ENCODE measurements at regions not wholly inside any gene's neighbourhood (a gene's known extent, or its start where the extent isn't known, plus 50 kb on each side); places are given as distances from the start of the nearest gene placed in this dataset.
"Not testable (repeated sequence)": the region's sequence is repeated elsewhere in the genome, so short reads cannot be mapped to it uniquely, and the experiment has no call there.

DNA sequence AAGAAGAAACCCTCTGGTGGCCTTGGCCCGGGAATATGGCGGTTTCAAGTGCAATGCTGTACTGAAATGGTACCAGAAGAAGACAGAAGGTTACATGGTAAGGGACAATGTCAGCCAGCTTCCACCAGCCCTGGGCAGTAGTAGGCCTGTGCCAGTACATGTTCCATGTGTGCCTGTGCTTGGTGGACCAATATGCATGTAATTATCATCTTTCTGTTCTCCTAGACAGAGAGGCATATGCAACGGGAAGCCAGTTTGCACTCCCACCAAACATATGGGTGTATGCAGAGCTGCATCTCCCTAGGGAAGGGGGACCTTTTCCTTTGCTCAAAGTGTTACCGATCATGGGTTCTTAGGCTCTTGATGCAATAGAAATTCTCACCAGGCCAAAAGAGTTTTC is 80.9 kb upstream of the ADORA2B start:
- not testable (repeated sequence) for DNase-seq

DNA sequence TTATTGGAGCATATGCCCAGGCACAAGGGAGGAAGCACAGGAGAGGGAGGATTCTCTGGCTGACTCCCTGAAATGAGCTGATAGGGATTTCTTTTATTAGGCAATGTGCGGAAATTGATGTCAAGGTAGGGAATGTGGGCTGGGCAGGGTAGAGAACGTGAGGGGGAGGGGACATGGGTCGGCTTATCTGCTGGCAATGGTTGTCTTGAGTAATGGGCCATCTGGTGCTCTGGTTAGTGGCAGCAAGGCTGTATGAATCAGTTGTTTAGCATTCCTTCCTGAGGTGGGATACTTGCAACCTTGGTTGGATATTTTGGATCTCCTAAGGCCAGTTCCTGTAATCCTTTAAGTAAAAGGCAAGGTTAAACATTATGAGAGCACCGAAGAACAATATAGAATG is 80.5 kb upstream of the ADORA2B start:
- not testable (repeated sequence) for DNase-seq

DNA sequence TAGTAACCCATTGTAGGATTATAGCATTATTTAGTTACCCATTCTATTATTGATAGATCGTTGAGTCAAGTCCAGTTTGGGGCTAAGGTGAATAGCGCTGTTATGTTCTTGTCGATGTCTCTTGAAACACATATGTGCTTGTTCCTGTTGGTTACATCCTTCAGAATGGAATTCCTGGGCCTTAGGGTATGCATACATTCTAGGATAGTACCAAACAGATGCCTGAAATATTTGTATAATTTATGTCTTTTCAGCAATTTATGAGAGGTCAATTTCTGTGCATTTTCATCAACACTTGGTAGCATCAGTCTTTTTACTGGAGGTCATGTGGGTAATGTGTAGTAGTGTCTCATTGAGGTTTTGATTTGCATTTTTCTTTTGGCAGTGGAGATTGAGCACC is 78.9 kb upstream of the ADORA2B start:
- DNase-seq, result not testable (repeated sequence)

DNA sequence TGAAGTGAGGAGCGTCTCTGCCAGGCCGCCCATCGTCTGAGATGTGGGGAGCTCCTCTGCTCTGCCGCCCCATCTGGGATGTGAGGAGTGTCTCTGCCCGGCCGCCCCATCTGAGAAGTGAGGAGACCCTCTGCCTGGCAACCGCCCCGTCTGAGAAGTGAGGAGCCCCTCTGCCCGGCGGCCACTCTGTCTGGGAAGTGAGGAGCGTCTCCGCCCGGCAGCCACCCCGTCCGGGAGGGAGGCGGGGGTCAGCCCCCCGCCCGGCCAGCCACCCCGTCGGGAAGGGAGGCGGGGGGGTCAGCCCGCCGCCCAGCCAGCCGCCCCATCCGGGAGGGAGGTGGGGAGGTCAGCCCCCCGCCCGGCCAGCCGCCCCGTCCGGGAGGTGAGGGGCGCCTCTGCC is 77.6 kb upstream of the ADORA2B start:
- DNase-seq, result not testable (repeated sequence)

DNA sequence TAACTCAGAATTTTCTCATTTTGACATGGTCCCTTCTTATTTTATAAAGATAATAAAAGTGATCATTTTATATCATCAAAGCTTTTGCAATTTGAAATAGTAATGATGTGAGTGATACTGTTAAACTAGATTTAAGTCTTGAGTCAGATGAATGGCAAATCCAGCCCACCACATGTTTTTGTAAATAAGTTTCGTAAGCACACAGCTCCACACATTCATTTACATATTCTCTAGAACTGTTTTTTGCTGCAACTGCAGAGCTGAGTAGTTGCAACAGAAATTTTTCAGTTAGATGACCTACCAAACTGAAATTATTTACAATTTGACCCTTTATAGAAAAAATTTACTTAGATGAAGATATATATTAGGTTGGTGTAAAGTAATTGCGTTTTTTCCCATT is 75.1 kb upstream of the ADORA2B start:
- not testable (repeated sequence) for DNase-seq

DNA sequence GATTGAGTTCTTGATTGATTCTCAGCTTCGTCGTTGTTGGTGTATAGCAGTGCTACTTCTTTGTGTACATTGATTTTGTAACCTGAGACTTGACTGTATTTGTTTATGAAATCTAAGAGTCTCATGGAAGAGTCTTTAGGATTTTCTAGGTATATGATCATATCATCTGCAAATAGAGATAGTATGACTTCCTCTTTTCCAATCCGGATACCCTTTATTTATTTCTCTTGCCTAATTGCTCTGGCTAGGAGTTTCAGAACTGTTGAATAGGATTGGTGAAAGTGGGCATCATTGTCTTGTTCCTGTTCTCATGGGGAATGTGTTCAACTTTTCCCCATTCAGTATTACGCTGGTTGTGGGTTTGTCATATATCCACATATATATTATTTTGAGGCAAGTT is 72.3 kb upstream of the ADORA2B start:
- DNase-seq, result not testable (repeated sequence)

DNA sequence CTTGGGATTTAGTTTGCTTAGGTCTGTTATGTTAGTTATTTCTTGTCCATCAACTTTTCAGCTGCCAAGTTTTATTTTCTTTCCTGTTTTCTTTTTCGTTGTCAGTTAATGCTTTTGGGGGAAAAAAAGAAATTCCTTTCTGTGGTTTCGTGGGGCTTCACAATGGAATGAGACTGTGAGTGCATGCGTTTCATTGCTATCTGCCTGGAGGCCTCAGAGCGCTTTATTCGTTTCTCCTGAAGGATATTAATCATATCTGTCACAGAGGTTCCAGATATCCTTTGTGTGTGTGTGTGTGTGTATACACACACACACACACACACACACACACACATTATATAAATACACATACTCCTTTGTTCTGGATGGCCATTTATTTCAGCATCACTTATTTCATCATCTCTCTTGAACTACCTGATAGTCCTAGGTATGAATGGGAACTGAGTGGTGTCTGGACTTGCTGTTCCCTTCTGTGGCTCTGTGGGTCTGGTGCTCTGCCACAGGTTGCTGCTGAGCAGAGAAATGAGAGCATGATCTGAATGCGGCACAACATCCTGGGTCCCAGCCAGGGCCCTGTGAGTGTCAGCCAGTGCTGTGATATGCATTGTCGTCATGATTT is 66.9 kb upstream of the ADORA2B start:
- not testable (repeated sequence) for DNase-seq

DNA sequence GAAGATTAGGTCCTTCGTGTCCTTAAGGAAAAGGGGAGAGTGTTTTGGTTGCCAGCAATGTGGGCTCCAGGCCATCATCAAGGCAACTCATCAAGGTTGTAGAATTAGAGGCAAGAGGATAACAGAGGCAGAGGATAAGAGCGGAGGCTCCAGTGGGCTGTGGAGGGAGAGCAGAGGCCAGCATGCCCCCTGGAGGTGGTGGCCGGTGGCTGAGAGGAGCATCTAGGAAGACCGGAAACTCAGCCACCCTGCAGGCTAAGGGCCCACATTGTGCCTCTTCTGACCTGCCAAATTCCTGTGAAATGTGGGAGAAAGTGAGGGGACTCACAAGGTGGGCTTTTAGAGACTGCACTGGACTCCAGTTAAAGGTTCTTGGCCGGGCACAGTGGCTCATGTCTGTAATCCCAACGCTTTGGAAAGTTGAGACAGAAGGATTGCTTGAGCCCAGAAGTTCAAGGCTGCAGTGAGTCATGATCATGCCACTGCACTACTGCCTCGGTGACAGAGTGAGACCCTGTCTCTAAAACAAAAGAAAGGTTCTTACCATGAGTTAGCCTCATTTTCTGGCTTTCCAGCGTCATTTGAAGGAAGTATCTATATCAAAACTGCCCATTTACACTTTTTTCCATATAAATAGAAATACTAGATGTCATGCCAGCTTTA is 62.7 kb upstream of the ADORA2B start:
- DNase-seq, result no peak

DNA sequence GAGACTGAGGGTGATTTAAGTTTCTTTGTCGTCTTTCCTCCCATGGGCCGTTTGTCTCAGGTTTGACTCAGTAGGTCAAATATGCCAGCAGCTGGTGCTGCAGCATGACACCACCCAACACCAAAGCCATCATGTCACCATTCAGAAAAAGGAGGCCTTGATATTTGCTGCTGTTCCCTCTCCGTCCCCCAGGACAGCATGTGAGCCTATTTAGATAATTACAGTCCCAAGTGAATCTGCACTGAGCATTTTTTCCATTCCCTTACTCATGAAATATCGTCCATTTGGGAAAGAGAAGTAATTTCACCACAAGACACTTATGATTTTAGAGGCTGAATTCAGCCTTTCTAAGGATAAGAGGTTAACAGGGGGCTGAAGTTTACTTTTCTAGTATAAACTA is 62.2 kb upstream of the ADORA2B start:
- DNase-seq, result no peak

DNA sequence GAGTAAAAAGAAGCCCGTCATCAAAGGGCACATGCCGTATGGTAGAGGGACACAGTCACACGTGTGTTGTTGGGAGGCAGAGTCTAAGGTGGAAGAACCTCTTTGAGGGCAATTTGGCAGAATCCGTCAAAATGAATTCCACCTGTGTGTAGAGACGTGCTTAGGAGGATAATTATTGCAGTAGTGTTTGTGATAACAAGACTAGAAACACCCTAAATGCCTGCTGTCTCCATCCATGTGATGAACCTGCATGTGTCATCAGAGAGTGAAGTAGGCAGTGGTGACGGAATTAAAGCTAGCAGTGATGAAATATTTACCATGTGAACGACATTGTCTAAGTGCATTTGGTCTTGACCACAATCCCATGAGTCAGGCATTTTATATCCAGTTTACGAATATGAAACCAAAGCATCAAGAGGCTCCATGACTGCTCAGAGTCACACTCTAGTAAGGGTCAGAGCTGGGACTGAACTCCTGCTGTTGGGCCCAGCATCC is 61.3 kb upstream of the ADORA2B start:
- DNase-seq, result no peak

DNA sequence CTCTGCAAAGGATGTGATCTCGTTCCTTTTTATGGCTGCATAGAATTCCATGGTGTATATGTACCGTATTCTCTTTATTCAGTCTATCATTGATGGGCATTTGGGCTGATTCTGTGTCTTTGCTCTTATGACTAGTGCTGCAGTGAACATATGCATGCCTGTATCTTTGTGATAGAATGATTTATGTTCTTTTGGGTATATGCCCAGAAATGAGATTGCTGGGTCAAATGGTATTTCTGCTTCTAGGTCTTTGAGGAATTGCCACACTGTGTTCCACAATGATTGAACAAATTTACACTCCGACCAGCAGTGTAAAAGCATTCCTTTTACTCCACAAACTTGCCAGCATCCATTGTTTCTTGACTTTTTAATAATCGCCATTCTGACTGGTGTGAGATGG is 60.2 kb upstream of the ADORA2B start:
- no peak for DNase-seq

DNA sequence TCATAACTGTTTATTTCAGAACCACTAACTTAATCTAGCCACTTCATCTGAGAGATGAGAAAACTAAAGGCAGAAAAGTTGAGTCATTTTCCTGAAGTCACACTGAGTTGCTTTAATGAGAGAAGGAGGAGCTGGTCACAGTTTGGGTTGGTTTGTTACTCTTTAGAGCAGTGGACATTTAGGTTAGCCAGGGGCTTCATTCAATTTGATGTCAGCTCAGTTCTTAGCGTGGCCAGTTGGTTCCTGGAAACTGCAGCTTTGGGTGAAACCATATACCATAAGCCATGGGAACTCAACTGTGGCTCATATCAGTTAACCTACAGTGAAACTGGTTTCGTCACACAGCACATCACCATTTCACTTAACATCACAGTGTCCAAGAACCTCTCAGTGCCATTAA is 59.2 kb upstream of the ADORA2B start:
- DNase-seq, result no peak

DNA sequence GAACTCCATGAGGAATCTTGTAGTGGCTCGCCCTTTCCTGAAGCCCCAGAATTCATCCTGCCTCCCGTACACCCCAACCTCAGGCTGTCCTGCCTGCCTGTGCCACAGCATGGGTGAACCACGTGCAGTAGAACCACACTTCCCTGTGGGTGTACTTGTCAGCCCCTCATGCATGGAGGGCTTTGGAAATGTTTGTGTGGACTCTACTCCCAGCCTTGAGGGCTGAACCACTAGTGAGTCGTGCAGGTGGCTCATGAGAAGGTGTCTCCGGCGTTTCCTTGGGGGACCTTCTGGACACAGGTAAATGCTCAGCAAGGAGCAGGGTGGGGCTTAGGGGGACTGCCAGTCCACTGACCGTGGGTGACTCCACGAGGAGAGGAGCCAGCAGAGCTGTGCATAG is 58.7 kb upstream of the ADORA2B start:
- DNase-seq, result no peak

DNA sequence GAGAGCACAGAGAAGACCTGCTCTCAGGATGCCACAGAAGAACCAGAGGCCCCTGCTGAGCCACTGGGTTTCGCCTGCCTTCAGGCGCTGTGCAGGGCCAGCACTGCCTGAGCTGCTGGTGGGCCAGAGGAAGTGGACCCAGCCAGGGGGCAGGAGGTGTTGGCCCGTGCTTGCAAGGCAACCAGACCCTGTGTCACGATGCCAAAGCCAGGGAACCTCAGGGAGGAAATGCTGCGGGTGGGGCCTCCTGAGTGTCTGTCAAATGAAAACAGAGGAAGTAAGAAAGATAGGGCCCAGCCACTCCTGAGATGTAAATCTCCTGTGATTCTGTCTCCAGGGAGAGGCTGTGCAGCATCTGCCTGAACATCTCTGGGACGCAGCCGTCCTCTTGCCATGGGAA is 58.1 kb upstream of the ADORA2B start:
- DNase-seq, result no peak

DNA sequence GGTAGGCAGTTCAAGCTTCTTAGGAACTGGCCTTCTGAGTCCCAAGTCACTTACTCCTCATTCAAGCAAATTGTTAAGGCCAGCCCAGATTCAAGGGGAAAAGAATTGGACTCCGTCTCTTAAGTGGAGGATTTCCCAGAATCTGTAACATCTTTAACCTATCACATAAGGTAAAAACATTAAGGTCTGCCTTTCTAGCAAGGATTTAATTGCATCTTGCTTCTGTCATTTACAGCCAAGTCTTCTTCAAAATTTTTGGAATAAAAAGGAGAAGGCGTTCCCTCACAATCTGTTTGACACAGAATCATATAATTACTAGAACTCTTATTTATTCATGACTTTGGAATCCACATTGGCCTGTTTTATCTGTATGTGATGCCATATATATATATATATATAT is 56.5 kb upstream of the ADORA2B start:
- DNase-seq, result no peak

DNA sequence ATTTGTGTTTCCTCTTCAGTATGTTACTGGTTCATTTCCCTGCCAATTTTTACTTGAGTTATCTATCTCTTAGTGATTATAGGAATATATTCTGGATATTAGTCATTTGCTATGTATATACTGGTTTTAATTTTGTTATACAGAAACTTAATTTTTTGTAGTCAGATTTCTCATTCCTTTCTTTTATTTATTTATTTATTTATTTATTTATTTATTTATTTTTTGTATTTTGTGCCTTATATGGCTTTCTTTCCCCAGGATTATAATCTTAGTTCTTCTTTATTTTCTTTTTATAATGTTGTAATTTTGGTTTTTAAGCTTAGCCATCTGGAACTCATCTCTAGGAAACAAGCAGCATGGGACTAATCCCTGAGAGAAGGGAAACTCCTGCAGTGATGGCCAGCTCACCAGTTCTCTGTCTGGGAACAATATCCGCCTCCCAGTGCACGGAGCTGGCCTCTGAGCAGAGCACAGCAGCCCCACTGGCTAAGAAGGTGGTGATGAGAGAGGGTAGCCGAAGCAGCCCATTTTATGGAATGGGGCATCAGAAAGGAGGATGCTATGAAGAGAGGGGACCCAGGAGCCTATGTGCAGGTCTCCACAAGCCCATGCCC is 54.5 kb upstream of the ADORA2B start:
- no peak for DNase-seq

DNA sequence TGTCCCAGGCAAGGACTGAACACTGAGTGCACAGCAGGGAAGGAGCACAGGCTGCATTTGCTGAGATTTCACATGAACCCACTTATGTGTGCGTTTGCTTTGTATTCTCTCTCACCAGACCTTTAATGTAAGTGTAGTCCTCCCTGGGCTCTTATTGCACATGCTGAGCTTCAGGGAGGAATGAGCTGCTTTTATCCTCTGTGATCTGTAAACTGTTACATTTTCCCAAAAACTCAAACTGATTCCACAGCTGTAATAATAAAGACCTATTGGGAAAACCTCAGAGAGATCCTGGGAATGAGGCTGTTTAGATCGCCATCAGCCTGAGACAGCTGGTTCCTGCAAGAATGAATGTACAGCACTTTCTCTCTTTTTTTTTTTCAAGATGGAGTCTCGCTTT is 53.6 kb upstream of the ADORA2B start:
- no peak for DNase-seq

DNA sequence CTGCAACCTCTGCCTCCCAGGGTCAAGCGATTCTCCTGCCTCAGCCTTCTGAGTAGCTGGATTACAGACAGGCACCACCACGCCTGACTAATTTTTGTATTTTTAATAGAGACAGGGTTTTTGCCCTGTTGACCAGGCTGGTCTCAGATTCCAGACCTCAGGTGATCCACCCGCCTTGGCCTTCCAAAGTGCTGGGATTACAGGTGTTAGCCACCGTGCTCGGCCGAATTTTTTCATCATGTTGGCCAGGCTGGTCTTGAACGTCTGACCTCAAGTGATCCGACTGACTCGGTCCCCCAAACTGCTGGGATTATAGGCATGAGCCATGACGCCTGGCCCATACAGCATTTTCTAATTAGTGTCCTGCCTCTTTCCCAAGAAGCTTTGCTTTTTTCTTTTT is 52.7 kb upstream of the ADORA2B start:
- DNase-seq, result no peak

DNA sequence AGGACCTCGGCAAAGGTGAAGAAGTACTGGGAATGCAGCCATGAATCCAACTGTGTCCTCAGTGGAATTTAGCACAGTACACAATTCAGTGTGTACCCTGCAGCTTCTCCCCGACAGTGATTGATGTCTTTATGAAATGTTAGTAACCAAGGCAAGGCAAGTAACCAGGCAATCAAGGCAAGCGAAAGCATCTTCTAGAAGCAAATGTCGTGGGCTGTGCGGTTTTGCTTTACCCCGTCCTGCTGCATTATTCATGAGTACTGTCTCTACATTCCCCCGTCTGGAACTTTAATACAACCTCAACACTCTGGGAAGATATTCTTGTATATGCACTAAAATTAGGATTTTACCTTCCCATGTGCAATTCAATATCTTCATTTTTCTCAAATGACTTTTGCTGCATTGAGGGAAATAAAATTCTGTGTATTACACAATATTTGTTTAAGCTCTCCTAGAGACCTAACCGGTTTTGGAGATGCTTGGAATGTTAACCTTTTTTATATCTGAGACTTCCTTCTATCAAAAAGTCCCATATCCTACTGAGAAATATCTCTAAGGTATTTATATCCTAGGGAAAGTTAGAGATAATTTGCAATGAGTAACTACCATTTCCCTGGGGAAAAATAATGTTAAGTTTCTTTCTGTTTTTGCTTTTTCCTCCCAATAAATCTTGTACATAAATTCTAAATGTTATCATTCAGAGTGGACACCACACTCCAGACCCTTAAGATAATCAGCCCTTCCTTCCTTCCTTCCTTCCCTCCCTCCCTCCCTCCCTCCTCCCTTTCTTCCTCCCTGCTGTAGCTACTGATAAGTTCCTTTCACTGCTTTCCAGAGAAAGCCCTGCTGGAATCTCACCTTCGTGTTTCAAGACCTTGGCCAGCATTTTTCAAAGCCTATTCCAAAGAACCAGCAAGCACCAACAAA is 51.9 kb upstream of the ADORA2B start:
- no peak for DNase-seq

DNA sequence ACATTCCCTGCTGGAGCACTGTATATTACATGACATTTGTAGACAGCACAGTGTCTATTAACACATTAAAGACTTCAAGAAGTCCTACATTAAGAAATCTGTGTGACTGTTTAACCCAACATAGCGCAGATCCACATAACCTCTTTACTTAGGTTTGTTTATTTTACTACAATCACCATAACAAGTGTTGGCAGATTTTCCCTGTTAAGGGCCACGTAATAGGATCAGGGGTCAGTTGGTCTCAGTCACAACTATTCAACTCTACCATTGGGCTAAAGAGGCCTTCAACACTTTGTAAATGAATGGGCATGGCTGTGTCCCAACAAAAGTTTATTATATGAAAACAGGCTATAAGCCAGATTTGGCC is 51.3 kb upstream of the ADORA2B start:
- no peak for DNase-seq

DNA sequence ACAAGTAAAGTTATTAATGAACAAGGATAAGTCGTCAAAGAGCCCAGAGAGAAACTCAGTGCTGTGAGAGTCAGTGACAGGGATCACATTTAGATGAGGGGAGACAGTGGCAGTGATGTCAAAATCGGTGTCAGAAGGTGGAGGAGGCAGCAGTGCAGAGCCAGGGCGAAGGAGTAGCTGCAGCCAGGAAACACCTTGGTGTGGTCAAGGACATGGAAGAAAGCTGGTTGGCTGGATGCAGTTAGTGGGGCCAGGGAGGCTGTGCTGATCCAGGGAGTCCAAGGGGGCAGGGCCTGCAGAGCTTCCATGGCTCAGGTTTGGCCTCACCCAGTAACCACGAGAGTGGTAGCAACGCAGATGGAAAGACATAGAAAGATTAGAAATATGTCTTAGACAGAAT is 50.7 kb upstream of the ADORA2B start:
- no peak for DNase-seq

DNA sequence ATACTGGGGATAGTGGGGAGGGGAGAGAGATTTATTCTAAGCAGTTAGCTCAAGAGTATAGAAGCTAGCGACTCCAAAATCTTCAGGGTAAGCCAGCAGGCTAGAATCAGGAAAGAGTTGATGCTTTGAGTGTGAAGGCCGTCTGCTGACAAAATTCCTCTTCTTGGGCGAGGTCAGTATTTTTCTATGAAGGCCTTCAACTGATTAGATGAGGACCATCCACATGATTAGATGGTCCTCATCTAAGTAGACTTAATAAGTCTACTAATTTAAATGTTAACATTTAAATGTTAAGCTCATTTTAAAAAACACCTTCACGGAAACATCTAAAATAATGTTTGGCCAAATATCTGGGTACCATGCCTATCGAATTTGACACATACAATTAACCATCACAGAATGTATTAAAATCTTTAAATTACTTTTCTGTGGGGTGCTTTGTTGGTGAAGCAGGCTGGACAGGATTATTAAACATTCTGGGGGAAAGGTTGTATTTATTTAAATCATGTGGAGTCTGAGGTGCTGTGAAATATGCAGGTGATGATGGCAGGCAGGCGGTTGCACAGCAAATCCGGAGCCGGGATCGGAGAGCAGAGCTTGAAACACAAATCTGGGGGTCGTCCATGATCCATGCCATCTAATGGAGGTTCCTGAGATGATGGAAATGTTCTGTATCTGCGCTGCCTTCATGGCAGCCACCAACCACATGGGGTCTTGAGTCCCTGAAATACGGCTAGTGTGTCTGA is 49.8 kb upstream of the ADORA2B start:
- DNase-seq, result no peak

Data from NCI-H1105 treated with DMSO at 0.1 percent for 48 hours (cell line).